HG03439 (cell line): ENCODE measurements at regions not wholly inside any gene's neighbourhood (a gene's known extent, or its start where the extent isn't known, plus 50 kb on each side); places are given as distances from the start of the nearest gene placed in this dataset.

Experiments
- ATAC-seq: cut with Tn5 transposase; IDR thresholded peaks from one replicate; pipeline ENCODE4 v1.9.1; 2021; ENCODE audit warnings: mild to moderate bottlenecking, moderate library complexity; ENCODE audit not compliant: unreplicated experiment

DNA sequence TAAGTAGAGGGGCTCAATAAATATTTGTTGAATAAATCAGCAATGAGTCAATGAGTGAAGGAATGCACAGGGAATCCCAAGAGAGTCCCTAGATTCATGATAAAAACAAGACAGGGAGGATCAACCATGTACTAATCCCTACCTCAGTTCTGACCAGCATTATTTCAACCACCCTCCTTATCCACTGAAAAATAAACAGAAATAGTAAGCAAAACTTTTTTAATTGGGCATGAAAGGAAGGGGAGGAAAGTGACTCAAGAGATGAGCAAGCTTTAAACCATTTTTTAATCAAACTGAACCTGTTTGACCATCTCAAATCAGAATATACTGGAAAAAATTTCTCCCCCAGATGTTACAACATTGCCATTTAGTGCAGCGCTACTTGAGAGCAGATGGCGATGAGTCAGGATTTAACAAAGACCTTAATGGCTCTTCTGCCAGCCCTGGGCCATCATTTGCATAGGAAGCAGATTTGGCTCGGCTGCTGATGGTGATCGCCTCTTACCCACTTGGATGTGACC is 194.8 kb upstream of the SLC30A5 start:
- ATAC-seq = no peak

DNA sequence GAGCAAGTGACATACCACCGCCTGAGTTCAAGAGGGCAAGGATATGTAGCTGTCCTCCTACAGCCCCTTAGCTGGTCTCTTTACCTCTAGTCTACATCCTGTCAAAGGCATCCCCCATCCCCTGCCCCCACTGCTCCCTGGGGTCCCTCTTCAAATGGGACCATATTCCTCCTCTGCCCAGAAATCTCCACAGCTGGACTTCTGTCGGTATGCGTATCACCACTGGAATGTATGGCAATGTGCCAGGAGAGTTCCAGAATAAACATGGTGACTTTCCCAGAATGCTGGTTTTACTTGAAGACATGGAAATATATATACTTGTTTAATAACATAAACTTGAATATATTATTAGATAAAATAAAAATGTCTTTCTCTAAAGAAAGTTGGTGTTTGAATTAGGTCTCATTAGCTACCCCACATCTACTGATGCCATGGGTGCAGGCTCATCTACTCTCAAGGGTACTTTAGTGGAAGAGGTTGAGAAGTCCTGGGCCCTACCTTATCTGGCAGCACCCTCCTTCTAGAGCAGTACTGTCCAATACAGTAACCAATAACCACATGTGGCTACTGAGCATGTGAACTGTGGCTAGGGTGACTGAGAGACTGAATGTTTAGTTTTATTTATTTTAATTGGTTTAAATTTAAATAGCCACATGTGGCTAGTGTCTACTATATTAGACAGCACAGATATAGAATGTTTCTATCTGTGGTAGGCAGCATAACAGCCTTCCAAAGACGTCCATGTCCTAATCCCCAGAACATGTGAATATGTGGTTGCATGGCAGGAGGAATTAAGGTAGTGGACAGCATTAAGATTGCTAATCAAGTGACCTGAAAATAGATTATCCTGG is 181.7 kb upstream of the SLC30A5 start:
- ATAC-seq = no peak

DNA sequence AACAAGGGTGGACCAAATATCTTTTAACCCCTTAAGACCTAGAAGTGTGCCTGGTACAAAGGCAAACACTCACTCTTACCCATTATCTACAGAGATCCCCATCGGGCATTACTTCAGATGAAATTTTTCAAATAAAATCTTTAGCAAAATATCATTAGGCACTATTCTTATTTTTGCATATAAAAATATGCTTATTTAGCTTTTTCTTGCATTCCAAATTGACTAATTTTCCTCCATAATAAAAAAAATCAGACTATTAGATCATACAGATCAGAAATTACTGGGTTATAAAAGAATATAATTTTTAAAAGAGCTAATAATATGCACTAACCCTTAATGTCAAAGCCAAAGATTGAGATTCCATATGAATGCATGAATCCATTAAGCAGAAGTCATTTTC is 178.7 kb upstream of the SLC30A5 start:
- ATAC-seq = no peak

DNA sequence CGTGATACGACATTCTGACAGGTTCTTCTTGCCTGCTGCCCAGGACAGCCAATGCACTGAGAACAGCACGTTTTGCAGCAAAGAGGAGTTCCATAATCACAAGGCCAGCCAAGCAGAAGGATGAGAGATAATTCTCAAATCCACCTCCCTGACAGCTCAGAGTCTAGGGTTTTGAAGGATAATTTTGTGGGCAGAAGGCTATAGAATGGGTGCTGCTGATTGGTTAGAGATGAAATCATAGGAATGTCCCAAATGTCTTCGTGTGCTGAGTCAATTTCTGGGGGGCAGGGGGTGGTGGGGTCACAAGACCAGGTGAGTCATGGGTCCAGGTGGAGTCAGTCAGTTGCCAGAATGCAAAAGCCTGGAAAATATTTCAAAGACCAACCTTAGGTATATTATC is 175.5 kb upstream of the SLC30A5 start:
- no peak for ATAC-seq

DNA sequence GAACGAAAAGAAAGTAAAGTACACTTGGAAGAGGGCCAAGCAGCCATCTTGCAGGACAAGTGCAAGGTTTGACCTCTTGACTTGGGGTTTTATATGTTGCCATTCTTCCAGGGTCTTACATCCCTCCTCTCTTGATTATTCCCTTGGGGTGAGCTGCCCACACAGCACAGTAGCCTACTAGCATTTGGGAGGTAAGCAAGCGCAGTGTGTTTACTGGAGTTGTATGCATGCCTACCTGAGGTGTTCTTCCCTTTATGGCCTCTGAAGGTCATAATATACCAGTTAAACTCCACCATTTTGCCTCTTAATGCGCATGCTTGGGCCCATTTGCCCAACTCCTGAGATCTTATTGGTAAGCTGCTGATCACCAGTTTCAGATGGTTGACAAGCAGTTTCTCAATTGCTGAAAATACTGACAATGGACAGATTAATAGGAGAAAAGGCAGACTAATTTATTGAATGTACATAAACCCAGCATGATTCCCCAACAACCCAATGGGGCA is 173.8 kb upstream of the SLC30A5 start:
- no peak for ATAC-seq

DNA sequence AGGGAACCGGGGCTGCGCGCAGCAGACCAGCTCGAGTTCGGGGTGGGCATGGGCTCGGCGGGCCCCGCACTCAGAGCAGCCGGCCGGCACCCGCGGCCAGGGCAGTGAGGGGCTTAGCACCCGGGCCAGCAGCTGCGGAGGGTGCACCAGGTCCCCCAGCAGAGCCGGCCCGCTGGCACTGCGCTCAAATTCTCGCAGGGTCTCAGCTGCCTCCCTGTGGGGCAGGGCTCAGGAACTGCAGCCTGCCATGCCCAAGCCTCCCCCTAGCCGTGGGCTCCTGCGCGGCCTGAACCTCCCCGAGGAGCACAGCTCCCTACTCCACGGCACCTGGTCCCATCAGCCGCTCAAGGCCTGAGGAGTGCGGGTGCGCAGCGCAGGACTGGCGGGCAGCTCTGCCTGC is 172.9 kb upstream of the SLC30A5 start:
- ATAC-seq = no peak

DNA sequence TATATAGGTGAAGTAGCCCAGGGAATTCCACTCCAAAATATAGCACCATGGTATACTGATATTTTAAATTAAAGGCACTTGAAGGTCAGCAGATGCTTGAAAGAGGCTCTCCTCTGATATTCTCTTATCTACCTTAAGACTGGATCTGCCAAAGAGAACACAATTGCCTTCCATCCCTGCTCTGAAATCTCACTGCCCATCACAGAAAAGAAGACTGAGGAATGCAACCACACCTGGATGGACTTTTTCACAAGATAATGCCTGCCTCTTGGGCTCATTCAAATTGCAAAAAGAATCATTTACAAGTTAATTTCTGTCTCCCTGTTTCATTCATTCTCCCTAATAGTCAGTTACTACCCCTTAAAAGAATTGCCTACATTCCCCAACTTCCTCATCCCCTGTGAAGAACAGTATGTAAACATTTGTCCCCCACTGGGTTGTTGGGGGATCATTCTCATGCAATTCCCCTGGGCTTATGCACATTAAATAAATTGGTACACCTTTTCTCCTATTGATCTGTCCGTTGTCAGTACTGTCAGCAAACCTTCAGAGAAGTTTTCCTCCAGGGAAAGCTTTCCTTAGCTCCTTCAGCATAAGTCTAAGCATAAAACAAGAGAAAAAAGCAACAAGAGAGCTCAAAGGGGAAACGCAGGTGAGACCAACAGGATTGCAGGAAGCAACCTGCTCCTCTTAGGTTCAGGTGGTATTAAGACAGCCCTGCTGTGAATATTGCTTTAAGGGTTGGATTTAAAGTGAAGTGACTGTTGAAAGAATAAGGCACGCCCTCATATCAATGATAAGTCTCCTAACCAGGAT is 171.4 kb upstream of the SLC30A5 start:
- no peak for ATAC-seq

DNA sequence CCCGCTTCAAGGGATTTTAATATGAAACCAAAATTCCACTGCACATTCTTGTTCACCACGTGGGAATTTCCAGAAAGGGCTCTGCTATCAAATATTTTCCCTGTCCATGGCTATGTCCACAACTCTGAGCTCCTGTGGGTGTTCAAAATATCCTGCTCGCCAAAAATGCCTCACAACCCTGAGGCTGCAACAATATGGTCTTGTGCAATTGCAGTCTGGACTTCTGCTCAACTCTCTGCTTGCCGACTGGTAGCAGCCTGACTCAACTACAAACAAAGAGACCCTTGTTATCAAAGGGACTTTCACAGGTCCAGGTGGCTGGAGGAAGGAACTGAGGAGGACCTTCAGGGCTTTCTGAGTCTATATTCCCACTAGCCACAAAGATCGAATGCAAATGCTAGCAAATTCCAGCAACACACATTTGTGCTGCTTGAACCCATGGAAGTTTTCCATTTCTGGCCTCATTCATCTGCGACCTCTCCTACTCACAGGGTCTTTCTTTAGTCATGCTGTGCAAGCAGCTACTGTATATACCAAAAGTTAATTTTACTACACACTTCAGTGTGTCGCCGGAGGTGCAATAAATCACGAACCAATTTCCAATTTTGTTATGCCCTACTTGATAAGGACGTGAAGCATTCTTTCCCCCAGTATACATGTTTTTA is 169.2 kb upstream of the SLC30A5 start:
- ATAC-seq = no peak

DNA sequence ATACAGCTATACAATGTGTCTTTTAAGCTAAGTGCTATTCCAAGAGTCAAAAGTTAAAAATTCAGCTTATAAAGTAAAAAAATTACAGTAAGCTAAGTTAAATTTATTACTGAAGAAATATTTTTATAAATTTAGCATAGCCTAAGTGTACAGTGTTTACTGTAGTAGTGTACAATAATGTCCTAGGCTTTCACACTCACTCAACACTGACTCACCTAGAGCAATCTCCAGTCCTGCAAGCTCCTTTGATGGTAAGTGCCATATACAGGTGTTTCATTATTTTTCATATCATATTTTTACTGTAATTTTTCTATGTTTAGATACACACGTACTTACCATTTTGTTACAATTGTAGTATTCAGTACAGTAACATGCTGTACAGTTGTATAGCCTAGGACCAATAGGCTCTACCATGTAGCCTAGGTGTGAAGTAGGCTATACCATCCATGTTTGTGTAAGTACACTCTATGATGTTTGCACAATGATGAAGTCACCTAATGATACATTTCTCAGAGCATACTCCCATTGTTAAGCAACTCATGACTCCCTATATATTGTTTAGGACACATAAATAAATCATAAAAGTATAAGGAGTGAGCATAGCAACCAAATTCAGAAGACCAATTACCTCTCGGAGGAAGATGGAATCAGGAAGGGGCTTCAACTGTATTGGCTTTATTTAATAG is 165.1 kb upstream of the SLC30A5 start:
- ATAC-seq = no peak

DNA sequence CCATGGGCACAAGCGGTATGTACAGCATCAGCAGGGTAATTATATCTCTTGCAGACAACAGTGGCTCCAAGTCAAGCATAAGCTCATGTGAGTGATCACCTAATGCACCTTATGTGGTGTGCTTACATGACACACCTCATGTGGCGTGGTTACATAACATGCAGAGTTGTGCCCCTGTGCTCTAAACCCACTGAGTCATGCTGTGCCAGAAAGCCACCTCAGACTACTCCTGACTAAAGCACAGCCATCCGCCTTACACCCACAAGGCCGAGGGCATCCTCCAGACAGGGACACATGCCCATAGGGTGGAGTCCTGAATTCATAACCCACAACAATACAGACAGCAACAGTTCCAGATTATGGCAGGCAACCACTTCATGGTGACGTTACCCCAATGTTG is 163.7 kb upstream of the SLC30A5 start:
- no peak for ATAC-seq

DNA sequence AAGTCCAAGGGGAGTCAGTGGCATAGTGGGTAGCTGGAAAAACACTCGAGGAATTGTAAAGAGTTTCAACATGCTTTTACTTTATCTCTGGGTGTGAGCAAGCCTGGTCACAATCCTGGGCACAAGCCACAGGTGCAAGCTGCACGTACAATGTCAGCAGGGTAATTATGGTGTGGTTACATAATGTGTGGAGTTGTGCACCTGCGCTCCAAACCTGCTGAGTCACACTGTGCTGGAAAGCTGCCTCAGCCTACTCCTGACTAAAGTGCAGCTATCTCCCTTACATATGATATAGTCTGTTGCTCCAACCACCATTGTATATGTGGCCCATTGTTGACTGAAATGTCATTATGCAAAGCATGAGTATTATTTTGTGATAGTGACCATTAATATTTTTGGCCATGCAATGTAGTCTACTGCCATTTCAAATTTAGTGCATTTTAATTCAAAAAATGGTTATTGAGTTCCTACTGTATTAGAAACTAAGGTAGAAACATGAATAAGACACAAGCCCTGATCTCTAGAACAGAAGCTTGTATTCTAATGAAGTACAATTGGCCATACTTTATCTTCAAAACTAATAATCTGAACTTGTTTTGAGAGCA is 160.9 kb upstream of the SLC30A5 start:
- ATAC-seq = no peak

DNA sequence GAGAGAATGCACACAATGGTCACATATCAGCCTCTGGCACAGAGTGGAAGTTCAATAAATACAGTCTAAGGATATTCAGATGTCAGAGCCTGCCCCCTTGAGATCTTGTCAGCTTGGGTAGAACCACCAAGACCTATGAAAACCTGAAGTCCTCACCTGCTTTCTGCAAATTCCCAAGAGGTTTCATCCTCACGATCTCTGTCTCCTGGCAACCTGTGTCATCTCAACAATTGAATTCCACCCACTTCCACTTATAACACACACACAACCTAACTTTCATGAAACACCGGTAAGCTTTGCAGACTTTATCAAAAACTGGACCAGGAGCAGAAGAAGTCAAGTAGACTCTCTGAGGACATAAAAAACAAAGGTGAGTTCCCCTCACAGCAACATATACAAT is 151.6 kb upstream of the SLC30A5 start:
- no peak for ATAC-seq

DNA sequence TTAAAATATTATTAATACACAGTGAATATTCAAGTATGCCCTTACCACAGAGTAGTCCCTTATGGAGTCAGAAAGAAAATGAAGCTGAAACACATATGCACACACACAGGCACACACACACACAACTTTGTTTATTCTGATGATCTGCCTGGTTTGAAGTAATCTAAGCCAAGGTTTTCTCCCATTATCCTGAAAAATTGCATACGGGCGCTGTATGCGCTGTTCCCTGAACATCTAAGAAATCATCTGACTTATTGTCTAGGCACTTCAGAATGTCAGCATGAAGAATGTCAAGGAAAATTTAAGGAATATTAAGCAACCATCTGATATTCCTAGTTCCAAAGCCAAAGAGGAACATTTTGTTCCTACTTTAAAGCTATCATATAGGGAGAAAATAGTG is 147.1 kb upstream of the SLC30A5 start:
- no peak for ATAC-seq

DNA sequence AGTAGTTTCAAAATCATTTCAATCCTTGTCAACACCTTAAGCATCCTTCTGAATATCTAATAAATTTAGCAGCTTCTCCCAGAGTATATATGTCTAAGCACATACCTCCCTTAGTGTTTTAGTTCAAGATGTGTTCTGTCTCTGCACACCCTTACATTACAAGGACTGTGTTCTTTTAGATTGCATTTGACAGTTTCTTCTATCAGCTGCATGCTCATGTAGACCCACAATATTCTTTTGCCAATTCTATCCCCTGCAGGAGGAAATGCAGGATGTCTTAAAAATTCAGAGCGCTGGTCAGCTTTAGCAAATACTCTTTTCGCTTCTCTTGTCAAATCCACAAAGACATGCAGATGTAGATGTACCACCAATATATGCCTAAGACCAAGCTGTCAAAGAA is 145.8 kb upstream of the SLC30A5 start:
- ATAC-seq = no peak

DNA sequence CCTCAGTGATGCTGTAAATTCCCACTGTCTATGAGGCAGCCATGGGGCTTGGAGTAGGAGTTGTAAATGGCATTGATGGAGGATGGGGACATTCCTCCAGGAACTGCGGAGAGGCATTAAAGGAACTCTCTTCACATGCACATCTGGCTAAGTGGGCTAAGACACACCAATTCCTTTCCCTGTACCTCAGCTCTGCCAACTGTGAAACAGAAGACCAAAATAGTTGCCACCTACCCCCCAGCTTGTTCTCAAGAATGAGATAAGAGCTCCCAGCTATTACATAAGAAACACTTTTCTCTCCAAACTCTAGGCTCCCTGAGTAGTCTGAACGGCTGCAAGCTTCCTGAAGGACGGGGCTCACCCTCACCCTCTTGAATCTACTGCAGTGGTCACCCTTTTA is 144.6 kb upstream of the SLC30A5 start:
- ATAC-seq = no peak

DNA sequence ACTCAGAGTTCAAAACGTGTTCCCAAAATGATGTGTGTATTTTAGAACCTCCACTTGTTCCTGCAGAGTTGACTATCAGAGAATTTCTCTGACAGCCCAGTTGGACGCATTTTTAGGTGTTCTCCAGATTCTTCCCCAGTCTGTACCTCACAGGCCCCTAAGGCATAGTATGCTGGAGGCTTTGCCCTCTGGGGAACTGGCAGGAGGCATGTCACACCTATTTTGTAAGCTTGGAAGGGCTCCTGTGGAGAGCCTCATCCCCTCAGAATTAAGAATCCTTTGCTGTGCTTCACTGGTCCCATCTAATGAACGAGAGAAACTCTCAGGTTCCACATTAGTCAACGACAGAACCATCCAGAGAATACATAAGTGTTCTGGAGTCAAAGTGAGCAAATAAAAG is 144.1 kb upstream of the SLC30A5 start:
- no peak for ATAC-seq

DNA sequence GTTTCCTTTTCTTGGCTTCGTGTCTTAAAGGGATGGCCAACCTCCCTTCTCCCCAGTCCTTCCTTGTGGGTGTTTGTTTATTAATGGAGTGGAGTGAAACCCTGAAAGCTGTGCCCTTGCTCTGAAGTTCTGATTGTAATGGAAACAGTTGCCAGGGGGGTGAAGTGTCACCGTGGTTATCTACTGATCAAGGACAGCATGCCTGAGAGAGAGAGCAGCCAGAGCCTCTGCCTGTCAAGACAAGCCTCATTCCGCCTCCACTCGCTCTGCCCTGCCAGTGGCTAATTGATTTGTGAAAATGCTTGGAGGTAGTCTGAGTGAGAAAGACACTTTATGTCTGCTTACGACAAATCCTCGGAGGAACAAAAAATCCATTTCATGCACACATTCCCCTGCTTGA is 143.7 kb upstream of the SLC30A5 start:
- ATAC-seq = no peak

DNA sequence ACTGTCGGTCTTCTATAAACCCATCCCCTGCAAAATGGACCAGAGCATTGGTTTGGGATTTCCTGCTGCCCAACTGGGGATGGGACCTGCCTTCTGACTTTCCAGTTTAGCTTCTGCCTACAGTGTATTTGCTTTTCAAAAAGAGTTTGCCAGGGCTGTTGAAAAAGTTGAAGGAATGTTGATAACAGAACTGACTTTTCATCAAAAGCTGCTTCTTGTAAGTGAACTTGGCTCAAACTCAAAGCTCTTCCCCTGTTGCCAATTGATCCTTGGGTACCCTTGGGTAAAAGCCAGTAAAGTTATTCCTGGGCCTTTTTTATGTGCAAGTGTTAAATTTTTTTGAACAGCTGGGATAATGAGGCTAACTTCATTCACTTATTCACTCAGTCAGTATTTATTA is 142.9 kb upstream of the SLC30A5 start:
- ATAC-seq = no peak

DNA sequence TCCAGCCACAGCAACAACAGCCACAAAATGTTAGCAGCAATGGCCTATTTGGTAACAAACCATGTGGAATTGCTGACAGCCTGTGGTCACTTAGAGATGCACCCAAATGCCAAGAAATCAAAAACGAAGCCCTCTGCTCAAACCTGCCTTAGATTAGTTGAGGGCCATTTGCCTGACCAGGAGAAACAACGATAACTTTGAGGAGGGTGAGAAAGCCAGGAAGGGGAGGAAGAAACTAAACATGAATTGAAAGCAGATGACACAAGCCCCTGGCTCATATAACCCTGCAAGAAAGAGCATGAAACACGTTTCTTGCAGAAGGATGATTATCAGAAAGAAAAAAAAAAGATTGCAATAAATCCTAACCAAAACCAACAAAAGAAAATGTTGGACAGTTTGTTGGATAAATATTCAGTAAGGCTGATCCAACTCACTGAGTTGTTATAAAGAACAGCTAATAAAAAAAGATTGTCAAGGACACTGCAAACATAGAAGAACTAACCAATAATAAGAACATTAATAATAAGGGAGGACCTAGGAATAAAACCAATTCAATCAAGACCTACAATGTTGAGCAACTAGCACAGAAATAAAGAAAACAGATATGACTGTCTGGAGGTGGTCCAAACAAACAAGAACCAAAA is 140.5 kb upstream of the SLC30A5 start:
- ATAC-seq = no peak
